H1 (cell line): ENCODE measurements at regions not wholly inside any gene's neighbourhood (a gene's known extent, or its start where the extent isn't known, plus 50 kb on each side); places are given as distances from the start of the nearest gene placed in this dataset.

Experiments used
- CTCF ChIA-PET: fragments of 300-600 bp; sonication (Branson Sonifier 250); formaldehyde crosslinking; loops from one replicate; lab custom pipeline; 2021; ENCODE audit not compliant: partially characterized antibody; lab: Charles Lee
- POLR2A ChIA-PET: fragments of 300-600 bp; sonication (Branson Sonifier 250); formaldehyde crosslinking; loops from one replicate; lab custom pipeline; 2021; ENCODE audit warnings: inconsistent platforms; ENCODE audit not compliant: partially characterized antibody; lab: Charles Lee
- DNase-seq, 2 experiments: peaks; one replicate each; pipeline versions ENCODE4 v3.0.0 to v3.0.0-alpha.2; 2010 to 2022; ENCODE audit warnings: low spot score in 2 of 2, low read depth in 1 of 2, mixed read lengths in 1 of 2
- FAIRE-seq: peaks from 2 replicates; lab custom pipeline; 2011; peaks lifted over from hg19 to GRCh38; lab: Jason Lieb, UNC
- H2AFZ ChIP-seq: 2 replicates; pipeline ENCODE4 v1.8.1; 2012; ENCODE audit warnings: low read length, inconsistent platforms
- H2AK5ac ChIP-seq: 2 replicates; pipeline ENCODE4 v1.6.1; 2013; ENCODE audit warnings: low read depth, low read length
- H2BK120ac ChIP-seq: replicated peaks from 2 replicates; pipeline ENCODE3; 2013; ENCODE audit warnings: low read depth, low read length, inconsistent platforms
- H2BK12ac ChIP-seq: 2 replicates; pipeline ENCODE4 v1.6.1; 2013; ENCODE audit warnings: low read depth, low read length
- H2BK15ac ChIP-seq: 2 replicates; pipeline ENCODE4 v1.6.1; 2013; ENCODE audit warnings: low read length
- H2BK20ac ChIP-seq: 2 replicates; pipeline ENCODE4 v1.6.1; 2013; ENCODE audit warnings: low read length
- H2BK5ac ChIP-seq: 2 replicates; pipeline ENCODE4 v1.6.1; 2013; ENCODE audit warnings: low read depth, low read length
- H3K14ac ChIP-seq: 2 replicates; pipeline ENCODE4 v1.6.1; 2013; ENCODE audit warnings: inconsistent platforms; ENCODE audit not compliant: insufficient read length
- H3K18ac ChIP-seq: 2 replicates; pipeline ENCODE4 v1.6.1; 2013; ENCODE audit warnings: low read length; ENCODE audit errors: extremely low read depth
- H3K23ac ChIP-seq: 2 replicates; pipeline ENCODE4 v1.6.1; 2013; ENCODE audit warnings: inconsistent platforms; ENCODE audit not compliant: insufficient read length
- H3K23me2 ChIP-seq: 2 replicates; pipeline ENCODE4 v1.6.1; 2013; ENCODE audit warnings: low read depth, low read length
- H3K27ac ChIP-seq: 2 replicates; pipeline ENCODE4 v1.6.1; 2011; ENCODE audit warnings: low read depth, low read length, inconsistent platforms
- H3K27me3 ChIP-seq, 4 experiments: replicated peaks in 1 of 4; 1 replicate in 1 of 4; 2 replicates in 3 of 4; pipeline versions ENCODE4 v1.6.1 to v1.8.1; 2011 to 2013; ENCODE audit warnings: low read length in 3 of 4, mild to moderate bottlenecking in 3 of 4, inconsistent platforms in 2 of 4, mixed read lengths in 2 of 4, moderate library complexity in 1 of 4; ENCODE audit not compliant: control insufficient read depth in 3 of 4, insufficient read depth in 3 of 4; ENCODE audit errors: extremely low read depth in 1 of 4
- H3K36me3 ChIP-seq, 4 experiments: 2 replicates each; pipeline versions ENCODE4 v1.6.1 to v1.8.1; 2011 to 2013; ENCODE audit warnings: mild to moderate bottlenecking in 4 of 4, low read length in 3 of 4, moderate library complexity in 2 of 4, control low read depth in 1 of 4, inconsistent platforms in 1 of 4; ENCODE audit not compliant: insufficient read depth in 4 of 4, control insufficient read depth in 2 of 4
- H3K4ac ChIP-seq: replicated peaks from 2 replicates; pipeline ENCODE3; 2013; ENCODE audit warnings: low read length, low read depth, mixed read lengths, inconsistent platforms; ENCODE audit not compliant: insufficient read length
- H3K4me1 ChIP-seq, 4 experiments: replicated peaks in 1 of 4; 1 replicate in 1 of 4; 2 replicates in 3 of 4; pipeline versions ENCODE4 v1.6.1 to v1.8.1; 2011 to 2013; ENCODE audit warnings: low read length in 3 of 4, inconsistent platforms in 2 of 4, mixed read lengths in 1 of 4; ENCODE audit not compliant: insufficient read depth in 4 of 4, control insufficient read depth in 3 of 4
- H3K4me2 ChIP-seq, 2 experiments: 2 replicates each; pipeline versions ENCODE4 v1.6.1 to v1.8.1; 2011 to 2013; ENCODE audit warnings: low read depth in 2 of 2, low read length in 2 of 2, control low read depth in 1 of 2, inconsistent platforms in 1 of 2, mild to moderate bottlenecking in 1 of 2; ENCODE audit not compliant: insufficient read depth in 1 of 2
- H3K4me3 ChIP-seq, 4 experiments: fragments of 200-600, 300-600 bp in 1 of 4; sonication (generic), shearing (Covaris generic), sonication (Bioruptor Twin) in 1 of 4; 2 replicates each; pipeline versions ENCODE4 v1.5.1 to v1.8.1; 2011 to 2016; ENCODE audit warnings: low read length in 4 of 4, low read depth in 3 of 4, control low read depth in 2 of 4, inconsistent platforms in 2 of 4, mild to moderate bottlenecking in 2 of 4, mixed read lengths in 1 of 4, moderate library complexity in 1 of 4; ENCODE audit not compliant: insufficient read depth in 2 of 4; ENCODE audit errors: extremely low read depth in 1 of 4
- H3K56ac ChIP-seq: replicated peaks from 2 replicates; pipeline ENCODE3; 2013; ENCODE audit warnings: low read depth, mild to moderate bottlenecking, mixed read lengths, low read length, inconsistent platforms; ENCODE audit not compliant: insufficient read length
- H3K79me1 ChIP-seq: 2 replicates; pipeline ENCODE4 v1.6.1; 2013; ENCODE audit warnings: low read depth, low read length, control low read depth
- H3K79me2 ChIP-seq, 2 experiments: 2 replicates each; pipeline versions ENCODE4 v1.6.1 to v1.8.1; 2012 to 2013; ENCODE audit warnings: low read length in 2 of 2, mild to moderate bottlenecking in 2 of 2, inconsistent platforms in 1 of 2; ENCODE audit not compliant: insufficient read depth in 2 of 2, control insufficient read depth in 1 of 2
- H3K9ac ChIP-seq, 4 experiments: replicated peaks in 1 of 4; 1 replicate in 1 of 4; 2 replicates in 3 of 4; pipeline versions ENCODE4 v1.6.1 to v1.8.1; 2011 to 2013; ENCODE audit warnings: low read depth in 3 of 4, low read length in 3 of 4, control low read depth in 2 of 4, mild to moderate bottlenecking in 2 of 4, moderate library complexity in 2 of 4, inconsistent platforms in 1 of 4; ENCODE audit errors: extremely low read depth in 1 of 4
- H3K9me3 ChIP-seq, 2 experiments: 2 replicates each; pipeline versions ENCODE4 v1.6.1 to v1.8.1; 2012 to 2013; ENCODE audit warnings: mild to moderate bottlenecking in 2 of 2, moderate library complexity in 2 of 2, control low read depth in 1 of 2, inconsistent platforms in 1 of 2, low read depth in 1 of 2, low read length in 1 of 2, mixed read lengths in 1 of 2; ENCODE audit not compliant: insufficient read depth in 2 of 2
- H4K20me1 ChIP-seq, 2 experiments: replicated peaks in 1 of 2; 2 replicates each; pipeline versions ENCODE3 to v1.8.1; 2011 to 2013; ENCODE audit warnings: inconsistent platforms in 2 of 2, low read length in 2 of 2, mild to moderate bottlenecking in 1 of 2; ENCODE audit not compliant: insufficient read depth in 2 of 2, control insufficient read depth in 1 of 2
- H4K5ac ChIP-seq: 2 replicates; pipeline ENCODE4 v1.6.1; 2013; ENCODE audit warnings: low read length, low read depth, mixed read lengths, inconsistent platforms; ENCODE audit not compliant: insufficient read length
- H4K8ac ChIP-seq: 2 replicates; pipeline ENCODE4 v1.8.0; 2013; ENCODE audit warnings: mild to moderate bottlenecking, moderate library complexity, low read length, inconsistent platforms; ENCODE audit not compliant: insufficient read depth; ENCODE audit errors: extremely low read depth
- H4K91ac ChIP-seq: replicated peaks from 2 replicates; pipeline ENCODE3; 2013; ENCODE audit warnings: low read length, mixed read lengths, inconsistent platforms; ENCODE audit not compliant: insufficient read length
- BACH1 ChIP-seq: IDR thresholded peaks from 2 replicates; pipeline ENCODE4 v1.6.1; 2012; ENCODE audit warnings: low read length, improper control_type of control experiment
- CEBPB ChIP-seq: IDR thresholded peaks from 2 replicates; pipeline ENCODE4 v1.6.1; 2012; ENCODE audit warnings: low read depth, low read length
- EZH2 ChIP-seq: fragments of 200-600 bp; sonication (generic); IDR thresholded peaks from 2 replicates; pipeline ENCODE4 v1.7.1; 2012; ENCODE audit warnings: low read depth, mild to moderate bottlenecking, moderate library complexity, low read length, inconsistent platforms; ENCODE audit not compliant: severe bottlenecking
- HDAC6 ChIP-seq: IDR thresholded peaks from one replicate; pipeline ENCODE4 v1.7.1; 2012; ENCODE audit warnings: low read depth, mild to moderate bottlenecking, inconsistent platforms, low read length, moderate library complexity
- JUND ChIP-seq: IDR thresholded peaks from 2 replicates; pipeline ENCODE4 v1.6.1; 2011; ENCODE audit warnings: mild to moderate bottlenecking, improper control_type of control experiment, low read length
- KDM5A ChIP-seq: fragments of 200-600 bp; IDR thresholded peaks from 2 replicates; pipeline ENCODE4 v1.7.1; 2012; ENCODE audit warnings: mild to moderate bottlenecking, low read length, inconsistent platforms, mixed read lengths
- NANOG ChIP-seq: IDR thresholded peaks from 2 replicates; pipeline ENCODE4 v1.6.1; 2011; ENCODE audit warnings: low read length, low read depth, mild to moderate bottlenecking, inconsistent platforms; ENCODE audit not compliant: insufficient read depth, poor library complexity, severe bottlenecking
- RAD21 ChIP-seq, 2 experiments: IDR thresholded peaks in 1 of 2; conservative IDR thresholded peaks in 1 of 2; 2 replicates each; pipeline ENCODE4 v1.6.1; 2011; ENCODE audit warnings: low read depth in 2 of 2, low read length in 2 of 2, improper control_type of control experiment in 1 of 2, inconsistent platforms in 1 of 2, mild to moderate bottlenecking in 1 of 2, moderate library complexity in 1 of 2
- SP2 ChIP-seq: IDR thresholded peaks from 2 replicates; pipeline ENCODE4 v1.6.1; 2012; ENCODE audit warnings: mild to moderate bottlenecking, low read length, inconsistent platforms
- SP4 ChIP-seq: IDR thresholded peaks from 2 replicates; pipeline ENCODE4 v1.6.1; 2012; ENCODE audit warnings: low read length, inconsistent platforms
- SUZ12 ChIP-seq: fragments of 200-600 bp; sonication (generic); IDR thresholded peaks from 2 replicates; pipeline ENCODE4 v1.6.1; 2012; ENCODE audit warnings: mild to moderate bottlenecking, inconsistent platforms, low read length, moderate library complexity, mixed read lengths
- TAF1 ChIP-seq: IDR thresholded peaks from 2 replicates; pipeline ENCODE4 v1.6.1; 2011; ENCODE audit warnings: mild to moderate bottlenecking, low read depth, low read length
- TBP ChIP-seq: IDR thresholded peaks from 2 replicates; pipeline ENCODE4 v1.6.1; 2011; ENCODE audit warnings: low read depth, low read length, improper control_type of control experiment
- USF2 ChIP-seq: IDR thresholded peaks from 2 replicates; pipeline ENCODE4 v1.6.1; 2011; ENCODE audit warnings: low read length, improper control_type of control experiment
- WGBS, 2 experiments: shearing (Covaris generic) in 1 of 2; methylation state at CpG; one replicate each; pipeline versions ENCODE4 v1.1.6 to v1.1.7; 2013 to 2015; ENCODE audit warnings: low lambda C conversion rate in 2 of 2, mixed read lengths in 2 of 2, inconsistent platforms in 1 of 2, low coverage in 1 of 2, missing lambda C conversion rate in 1 of 2; ENCODE audit not compliant: insufficient replicate concordance in 2 of 2, insufficient coverage in 1 of 2, insufficient read length in 1 of 2; ENCODE audit errors: extremely low coverage in 1 of 2, missing lambda C conversion rate in 1 of 2; 5-methylcytosine and 5-hydroxymethylcytosine counted together

DNA sequence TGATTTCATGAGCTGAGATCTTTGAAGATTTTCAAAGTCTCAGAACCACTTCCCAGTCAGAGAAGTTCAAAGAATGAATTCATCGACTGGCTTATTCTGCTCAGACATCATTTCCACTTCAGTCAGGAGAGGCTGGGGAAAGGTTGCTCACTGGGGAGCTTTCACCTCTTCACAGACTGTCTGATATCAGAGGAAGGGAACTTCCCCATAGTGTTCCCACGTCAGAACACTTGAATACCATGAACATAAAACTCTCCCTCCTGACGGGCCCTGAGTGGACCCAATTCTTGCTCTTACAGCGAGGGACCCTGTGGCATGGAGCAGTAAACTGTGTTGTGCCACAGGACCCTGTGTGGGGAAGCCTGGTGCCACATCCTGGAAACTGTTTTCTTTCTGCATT, 492.6 kb downstream of the COG6 start:
- DNase-seq: no peak
- no peak overlapping the region for H3K4me2 ChIP-seq
- TF ChIP-seq SUZ12 (no peak), SP4 (no peak), RAD21 (IDR thresholded peaks at IDR 0.05 in 1 of 2, conservative IDR thresholded peaks at IDR 0.05 in 1 of 2; ENCODE audit: low read depth in 2 of 2, low read length in 2 of 2) (no peak), BACH1 (no peak), USF2 (no peak), HDAC6 (no peak), CEBPB (no peak), JUND (no peak), SP2 (no peak), NANOG (no peak), KDM5A (no peak), TAF1 (no peak), EZH2 (no peak), TBP (no peak)
- TF ChIP-seq, all 59 proteins: peak for 0
- Histone ChIP-seq H2BK15ac (no peak overlapping the region), H2AFZ (0 out of 2 replicates have a peak overlapping the region, but pooled peaks have one; percentile 27), H3K4me3 (no peak overlapping the region), H3K79me1 (no peaks in the 10 kb centered on the region), H3K27ac (no peak overlapping the region), H3K18ac (no peak overlapping the region), H2BK5ac (no peak overlapping the region), H3K79me2 (no peaks in the 10 kb centered on the region), H2BK12ac (no peak overlapping the region), H3K36me3 (no peaks in the 10 kb centered on the region), H2BK120ac (no peak overlapping the region), H3K4ac (no peak overlapping the region), H4K5ac (no peak overlapping the region), H2BK20ac (no peak overlapping the region), H4K8ac (no peak overlapping the region), H3K4me1 (peaks cover 0 to 5% (median 0%) of the 10 kb centered on the region in 4 experiments; a peak in 2 of 7 replicates), H2AK5ac (no peak overlapping the region), H3K23me2 (no peaks in the 10 kb centered on the region), H3K27me3 (no peaks in the 10 kb centered on the region), H3K9ac (no peak overlapping the region), H3K23ac (no peak overlapping the region), H3K14ac (no peak overlapping the region), H3K9me3 (no peaks in the 10 kb centered on the region), H4K20me1 (no peaks in the 10 kb centered on the region), H4K91ac (no peak overlapping the region), H3K56ac (no peak overlapping the region)
- POLR2A ChIA-PET: no interaction called here
- FAIRE-seq: no peak
- 79% methylated on average over 3 of the region's 4 CpGs; no CpG with 5 or more reads in 1 of the 2 experiments for WGBS, 2 experiments
- CTCF ChIA-PET: interaction anchor here (1.1 to 2.1 kb wide), 3 partner anchors 43 to 364 kb away, joined by 3 to 6 read pairs (median 4); no protein-coding TSS in a partner anchor
